Stimulated activated CD4-positive, alpha-beta T cell treated with anti-CD3 and anti-CD28 coated beads, Interleukin-4, amount 100 ng/mL, for 1 hour (primary cell): ENCODE measurements at regions not wholly inside any gene's neighbourhood (a gene's known extent, or its start where the extent isn't known, plus 50 kb on each side); places are given as distances from the start of the nearest gene placed in this dataset.
A peak's percentile ranks its signal among the peaks of the same experiment; 100 is the strongest.
"Not testable (repeated sequence)": the region's sequence is repeated elsewhere in the genome, so short reads cannot be mapped to it uniquely, and the experiment has no call there.

Source experiments
- DNase-seq: peaks from one replicate; pipeline ENCODE4 v3.0.0-alpha.2; 2020

DNA sequence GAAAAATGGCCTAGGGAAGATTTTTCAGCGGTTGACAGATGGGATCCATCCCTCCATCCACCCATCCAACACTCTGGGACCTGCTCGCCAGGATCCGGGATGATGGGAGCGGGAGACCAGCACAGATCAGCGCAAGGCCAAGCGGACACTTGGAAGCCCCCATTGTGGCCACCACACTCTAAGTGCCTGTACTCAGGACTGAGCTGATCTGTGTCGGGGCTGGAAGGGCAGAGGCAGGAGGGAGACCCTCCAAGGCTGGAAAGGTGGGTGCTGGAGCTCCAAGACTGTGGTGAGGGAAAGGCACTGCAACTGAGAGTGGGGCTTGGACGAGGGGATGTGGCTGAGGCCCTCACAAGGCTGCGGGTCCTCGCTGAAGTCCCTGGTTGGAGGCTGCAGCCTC, 91.8 kb upstream of the TRPM1 start:
- no peak for DNase-seq

DNA sequence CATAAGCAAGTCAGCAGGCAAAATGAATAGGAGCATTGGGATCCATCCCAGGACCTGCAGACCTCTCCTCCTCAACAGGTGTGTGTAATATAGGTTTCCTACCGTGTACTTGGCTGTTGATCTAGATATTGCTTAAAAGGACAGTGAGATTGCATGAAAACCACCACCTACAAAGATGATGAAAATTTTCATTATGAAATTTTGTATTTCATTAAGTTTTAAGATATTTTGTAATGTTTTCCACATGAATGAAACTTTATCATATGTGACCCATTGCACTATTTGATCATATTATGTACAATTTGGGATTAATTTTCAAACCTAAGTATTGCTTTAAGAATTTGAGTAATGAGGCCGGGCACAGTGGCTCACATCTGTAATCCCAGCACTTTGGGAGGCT, 94.3 kb upstream of the TRPM1 start:
- DNase-seq: no peak

DNA sequence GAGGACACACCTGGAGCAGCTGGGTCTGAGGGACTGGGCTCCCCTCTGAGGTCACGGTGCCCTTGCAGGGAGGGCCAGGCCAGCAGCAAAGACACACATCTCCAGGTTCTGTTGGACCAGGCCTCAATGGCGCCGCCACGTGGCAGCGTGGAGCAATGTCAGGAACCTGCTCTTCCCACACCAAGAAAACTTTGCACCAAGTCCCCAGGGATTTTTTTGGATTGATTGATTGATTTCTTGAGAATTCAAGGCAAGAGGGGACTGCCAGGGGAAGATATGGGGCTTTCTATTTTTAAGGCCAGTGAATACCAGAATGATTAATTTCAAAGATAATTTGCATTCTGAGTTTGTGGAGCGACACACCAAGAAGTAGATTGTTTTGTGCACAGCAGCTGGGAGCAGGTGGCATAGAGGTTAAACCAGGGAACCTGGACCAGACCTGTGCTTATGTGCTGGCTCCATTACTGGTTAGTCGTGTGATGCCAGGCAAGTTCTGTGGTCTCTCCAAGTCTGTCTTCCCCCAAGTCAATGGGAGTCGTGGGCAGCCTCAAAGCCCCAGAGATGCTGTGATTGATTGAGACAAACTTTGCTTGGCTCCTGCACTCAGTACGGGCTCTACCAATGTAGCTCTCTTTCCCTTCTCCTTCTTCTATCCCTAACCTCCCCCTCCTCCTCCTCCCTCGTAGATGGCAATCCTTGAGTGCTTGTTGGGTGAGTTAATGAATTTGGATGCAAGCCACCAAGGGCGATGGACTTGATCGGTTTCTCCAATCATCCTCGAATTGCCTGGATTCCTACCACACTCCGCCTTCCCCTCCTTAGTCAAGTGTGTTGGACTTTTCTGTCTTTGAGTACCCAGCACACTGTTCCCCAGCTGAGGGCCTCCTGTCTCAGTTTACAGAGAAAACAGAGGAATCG, 96.2 kb upstream of the TRPM1 start:
- DNase-seq: peak; percentile 55

DNA sequence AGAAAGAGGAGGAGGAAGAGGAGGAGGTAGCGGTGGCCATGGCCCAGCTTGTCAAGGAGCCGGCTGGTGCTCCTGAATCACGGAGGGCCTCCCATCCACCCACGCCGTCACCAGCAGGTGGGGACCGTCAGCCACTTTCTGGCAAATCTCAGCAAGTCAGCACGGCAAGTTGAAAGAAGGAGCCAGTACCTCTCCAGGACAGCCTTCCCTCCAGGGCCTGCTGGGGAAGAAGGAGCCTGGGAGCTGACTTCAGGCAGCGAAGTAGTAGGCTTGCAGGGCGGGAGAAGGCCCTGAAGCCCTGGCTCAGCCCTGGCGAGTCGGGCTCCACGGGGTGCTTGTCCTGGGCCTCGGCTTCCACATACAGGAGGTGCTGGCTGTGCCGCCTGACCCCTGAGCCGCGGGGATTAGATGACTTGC, 99.2 kb upstream of the TRPM1 start:
- peak; percentile 57 for DNase-seq

DNA sequence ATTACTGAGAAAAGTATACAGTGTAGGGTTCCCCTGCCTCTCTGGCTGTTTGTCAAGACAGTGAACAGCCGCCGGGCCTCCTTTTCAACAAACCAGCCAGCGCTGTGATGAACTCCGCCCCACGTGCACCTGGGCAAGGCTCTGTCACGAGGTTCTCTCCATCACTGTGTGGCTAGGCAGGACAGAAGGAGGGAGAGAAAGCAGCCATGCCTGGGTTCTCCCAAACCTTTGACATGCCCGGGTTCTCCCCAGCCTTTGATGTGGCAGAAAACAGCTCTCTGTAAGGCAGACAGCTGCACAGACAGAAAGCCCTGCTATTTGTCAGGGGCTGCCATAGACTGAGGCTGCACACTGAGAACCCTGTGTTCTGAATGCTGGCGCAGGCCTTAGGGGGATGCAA, 101.4 kb upstream of the TRPM1 start:
- no peak for DNase-seq

DNA sequence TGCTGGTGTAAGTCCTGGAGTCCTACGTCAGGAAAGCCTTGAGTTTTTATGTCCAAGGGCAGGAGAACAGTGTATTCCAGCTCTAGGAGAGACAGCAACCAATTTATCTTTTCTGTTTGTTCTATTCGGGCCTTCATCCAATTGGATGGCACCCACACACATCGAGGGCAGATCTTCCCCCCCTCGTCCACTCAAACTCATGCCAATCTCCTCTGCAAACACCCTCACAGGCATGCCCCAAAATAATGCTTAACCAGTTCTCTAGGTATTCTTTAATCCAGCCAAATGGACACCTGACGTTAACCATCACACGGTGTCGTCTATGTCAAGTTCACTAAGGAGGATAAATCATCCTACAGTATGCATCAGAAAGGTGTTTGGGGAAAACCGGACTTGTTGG, 102.5 kb upstream of the TRPM1 start:
- DNase-seq: no peak

DNA sequence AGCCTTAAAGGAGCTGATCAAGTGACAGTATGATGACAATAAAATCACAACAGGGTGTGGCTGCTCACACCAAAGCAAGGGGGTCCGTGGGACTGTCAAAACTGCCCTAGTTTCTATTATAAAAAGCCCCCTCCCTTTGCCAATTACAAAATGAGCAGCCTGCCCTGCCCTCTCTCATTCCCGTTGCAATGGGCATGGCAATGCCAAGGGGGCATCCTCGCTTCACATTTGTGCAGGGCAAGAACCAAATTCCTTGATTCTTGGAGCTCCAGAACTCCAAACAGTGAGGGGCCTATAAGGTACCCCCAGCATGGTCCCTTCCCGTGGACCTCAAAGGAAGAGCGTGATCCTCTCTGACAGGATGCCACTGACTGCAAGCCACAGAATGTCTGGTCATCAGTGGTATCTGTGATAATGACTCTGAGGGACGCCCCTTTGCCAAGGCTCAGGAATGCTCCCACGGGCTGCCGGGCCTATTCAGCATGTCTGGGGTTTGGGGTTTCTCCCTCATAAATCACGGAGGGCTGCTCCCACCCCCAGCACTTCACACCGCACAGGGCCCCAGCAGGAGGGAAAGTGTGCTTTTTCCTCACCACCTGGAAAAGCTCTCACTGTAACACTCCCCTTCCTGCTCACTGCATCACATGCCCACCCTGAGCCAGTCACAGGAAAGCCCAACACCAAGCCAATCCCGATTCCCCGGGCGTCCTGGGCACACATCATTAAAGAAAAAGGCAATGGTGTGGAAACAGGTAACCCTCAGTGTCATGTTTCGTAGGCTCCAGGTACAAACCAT, 105.1 kb upstream of the TRPM1 start:
- no peak for DNase-seq

DNA sequence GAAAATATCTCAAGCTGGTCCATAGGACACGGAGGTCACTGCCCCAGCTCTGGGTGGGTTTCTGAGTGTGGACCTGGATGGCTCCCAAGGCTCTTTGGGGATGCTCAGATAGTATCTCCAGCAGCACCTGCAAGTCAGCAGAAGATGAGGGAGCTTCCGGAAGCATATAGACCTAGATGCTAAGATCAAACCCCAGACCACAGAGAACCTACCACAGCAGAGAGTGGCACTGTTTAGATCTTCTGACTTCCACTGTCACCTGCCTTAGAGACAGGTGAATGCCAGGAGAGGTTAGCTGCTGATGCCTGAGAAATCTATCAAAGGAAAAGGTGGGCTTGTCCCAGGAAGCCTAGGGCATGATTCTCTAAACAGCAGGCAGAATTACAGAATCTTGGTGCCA, 105.7 kb upstream of the TRPM1 start:
- DNase-seq: no peak

DNA sequence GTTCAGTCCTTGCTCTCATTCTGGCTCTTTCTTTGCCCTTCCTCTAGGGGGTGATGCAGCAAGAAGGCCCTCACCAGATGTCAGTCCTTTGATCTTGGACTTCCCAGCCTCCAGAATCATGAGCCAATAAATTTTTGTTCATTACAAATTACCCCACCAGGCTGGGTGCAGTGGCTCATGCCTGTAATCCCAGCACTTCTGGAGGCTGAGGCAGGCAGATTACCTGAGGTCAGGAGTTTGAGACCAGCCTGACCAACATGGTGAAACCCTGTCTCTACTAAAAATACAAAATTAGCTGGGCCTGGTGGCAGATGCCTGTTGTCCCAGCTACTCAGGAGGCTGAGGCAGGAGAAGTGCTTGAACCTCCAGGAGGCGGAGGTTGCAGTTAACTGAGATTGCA, 106.3 kb upstream of the TRPM1 start:
- DNase-seq: not testable (repeated sequence)

DNA sequence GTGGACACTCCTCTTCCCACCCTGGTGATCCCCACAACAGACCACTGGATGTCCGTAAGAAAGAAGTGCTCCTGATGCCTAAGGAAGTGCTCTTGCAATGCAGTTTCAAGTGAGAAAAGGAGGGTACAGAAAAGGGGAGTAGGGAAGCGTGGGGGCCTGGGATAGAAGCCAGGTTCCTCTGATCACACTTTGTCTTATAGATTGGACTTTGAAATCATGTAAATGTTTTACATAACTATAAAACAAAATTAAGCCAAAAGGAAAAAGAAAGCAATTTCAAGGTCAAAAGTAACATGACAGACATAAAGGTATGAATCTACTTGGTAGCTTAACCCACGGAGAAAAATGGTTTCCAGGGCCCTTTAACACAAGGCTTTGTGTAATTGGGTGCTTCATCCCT, 107.3 kb upstream of the TRPM1 start:
- DNase-seq: no peak

DNA sequence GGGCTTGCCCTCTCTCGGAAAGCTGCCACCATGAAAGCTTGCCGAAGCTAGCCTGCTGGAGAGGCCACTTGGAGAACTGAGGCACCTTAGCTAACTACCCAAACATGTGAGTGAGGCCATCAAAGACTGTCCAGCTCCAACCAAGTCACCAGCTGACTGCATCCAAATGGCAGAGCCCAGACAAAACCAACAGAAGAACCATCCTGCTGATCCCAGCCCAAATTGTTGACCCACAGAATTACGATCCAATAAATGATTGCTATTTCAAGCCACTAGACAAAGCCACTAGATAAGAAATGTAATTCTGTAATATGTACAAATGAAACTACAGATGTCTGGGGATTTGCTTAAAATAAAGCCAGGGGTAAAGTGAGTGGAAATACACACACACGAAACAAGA, 109.8 kb upstream of the TRPM1 start:
- no peak for DNase-seq

DNA sequence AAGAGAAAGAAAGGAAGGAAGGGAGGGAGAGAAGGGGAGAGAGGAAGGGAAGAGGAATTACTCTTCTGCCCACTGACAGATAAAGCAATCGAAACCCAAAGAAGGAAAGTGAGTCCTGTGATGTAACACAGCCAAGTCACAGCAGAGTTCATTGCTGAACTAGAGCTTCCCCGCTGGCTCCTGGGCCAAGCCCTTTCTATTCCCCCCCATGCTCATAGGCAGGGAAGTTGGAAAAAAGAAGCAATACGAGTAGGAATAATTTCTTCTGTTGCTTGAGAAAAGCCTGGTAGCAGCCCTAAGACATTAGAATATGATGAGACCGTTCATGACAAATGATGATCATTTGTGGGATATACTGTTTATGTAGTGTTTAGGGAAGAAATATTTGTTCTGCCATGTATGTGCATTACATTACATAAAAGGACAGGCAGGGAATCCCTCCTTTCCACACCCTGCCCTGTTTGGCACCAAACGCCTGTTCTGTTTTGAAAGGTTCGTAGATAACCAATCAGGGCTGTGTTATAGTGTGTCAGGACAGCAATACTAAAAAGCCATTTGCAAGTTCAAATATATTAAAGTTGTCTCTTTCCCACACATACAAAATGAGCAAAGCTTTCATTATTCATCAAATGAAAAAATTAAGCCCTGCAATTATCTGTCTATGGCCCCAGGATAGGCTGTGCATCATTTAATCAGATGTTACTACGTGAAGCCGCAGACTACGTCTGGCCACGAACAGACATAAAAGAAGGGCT, 111.0 kb upstream of the TRPM1 start:
- DNase-seq: no peak

DNA sequence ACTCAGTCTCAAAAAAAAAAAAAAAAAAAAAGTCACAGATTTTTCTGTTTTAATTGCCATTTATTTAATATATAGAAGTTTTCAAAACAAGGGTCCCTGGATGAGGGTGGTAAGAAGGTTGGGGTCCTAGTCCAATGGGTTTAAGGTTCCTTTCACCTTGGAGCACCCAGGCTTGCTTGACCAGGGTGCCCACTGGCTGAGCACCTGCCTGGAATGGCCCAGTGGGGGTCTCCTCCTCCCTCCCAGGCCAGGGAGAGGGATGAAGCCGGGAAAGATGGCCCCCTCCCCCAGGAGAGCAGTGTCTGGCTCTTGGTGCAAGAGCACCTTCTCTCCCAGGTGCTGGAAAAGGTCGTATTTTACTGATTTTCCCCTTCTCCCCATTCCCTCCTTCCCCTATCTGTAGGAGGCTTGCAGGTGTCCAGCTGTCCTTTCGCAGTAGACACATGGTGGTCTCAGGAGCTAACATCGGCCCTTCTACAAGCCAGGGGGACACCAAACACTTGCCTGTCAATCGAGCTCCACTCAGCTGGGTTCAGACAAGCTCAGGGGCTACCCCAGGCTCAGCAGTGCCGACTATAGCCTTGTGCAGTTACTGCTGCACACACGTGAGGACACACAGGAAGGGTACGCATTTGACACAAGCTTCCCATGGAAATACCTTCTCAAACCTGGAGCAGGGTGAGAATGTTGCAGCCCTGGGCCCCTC, 112.3 kb upstream of the KLF13 start:
- DNase-seq: no peak

DNA sequence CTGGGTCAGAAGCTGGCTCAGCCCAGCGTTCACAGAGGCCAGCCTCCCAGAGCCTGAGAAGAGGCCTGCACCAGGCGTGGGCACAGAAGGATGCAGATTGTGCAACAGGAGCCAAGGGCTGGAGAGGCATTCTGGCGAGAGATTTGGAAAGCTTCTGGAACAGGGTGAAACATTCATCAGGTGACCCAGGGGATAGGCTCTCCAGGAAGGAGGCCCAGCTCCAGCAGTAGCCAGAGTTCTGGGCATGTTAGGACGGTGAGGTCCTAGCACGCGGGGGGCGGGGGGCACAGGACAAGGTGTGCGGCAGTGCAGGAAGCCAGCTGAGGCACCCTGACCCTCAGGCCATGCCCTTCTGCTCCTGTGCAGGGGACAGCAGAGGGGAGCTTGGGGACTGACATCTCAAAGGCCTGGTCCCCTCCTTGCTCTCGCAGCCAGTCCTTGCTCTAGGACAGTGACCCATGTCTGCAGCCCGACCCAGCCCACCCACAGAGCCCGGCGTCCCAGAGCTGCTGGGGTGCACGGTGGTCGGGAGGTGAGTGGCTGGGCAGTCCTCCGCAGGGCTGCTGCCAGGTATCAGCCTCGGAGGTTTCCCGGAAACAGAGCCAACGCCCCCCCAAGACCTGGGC, 111.7 kb upstream of the KLF13 start:
- no peak for DNase-seq

DNA sequence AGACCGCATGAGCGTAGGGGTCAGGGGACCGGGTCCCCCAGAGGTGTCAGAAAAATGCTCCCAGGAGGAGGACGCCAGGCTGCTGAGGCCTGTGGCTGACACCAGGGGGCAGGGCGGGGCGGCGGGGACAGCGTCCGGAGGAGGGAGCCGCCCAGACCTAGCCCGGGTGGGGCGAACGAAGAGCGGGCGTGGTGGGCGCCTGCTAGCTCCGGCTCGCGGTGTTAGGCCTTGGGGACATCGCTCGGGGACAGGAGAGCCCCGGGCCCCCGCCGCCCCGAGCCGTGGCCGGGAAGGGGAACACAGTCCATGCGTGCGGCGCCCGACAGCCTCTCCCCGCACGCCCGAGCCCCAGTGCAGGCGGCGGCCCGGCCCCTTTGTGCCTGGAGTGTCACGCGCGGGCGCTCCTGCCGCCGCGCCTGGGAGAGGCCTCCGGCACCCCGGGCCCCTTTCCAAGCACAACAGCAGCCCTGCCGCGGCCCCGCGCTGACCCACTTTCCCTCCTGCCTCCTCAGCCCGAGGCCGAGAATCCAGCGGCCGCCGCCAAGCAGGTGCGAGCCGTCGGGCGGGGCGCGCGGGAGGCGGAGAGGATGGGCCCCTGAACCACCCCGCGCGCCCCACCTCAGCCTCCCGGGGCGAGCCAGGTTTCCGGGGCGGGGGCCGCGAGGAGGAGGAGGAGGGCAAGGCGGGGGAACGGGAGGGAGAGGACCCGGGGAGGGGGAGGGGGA, 111.0 kb upstream of the KLF13 start:
- DNase-seq: peak; percentile 89

DNA sequence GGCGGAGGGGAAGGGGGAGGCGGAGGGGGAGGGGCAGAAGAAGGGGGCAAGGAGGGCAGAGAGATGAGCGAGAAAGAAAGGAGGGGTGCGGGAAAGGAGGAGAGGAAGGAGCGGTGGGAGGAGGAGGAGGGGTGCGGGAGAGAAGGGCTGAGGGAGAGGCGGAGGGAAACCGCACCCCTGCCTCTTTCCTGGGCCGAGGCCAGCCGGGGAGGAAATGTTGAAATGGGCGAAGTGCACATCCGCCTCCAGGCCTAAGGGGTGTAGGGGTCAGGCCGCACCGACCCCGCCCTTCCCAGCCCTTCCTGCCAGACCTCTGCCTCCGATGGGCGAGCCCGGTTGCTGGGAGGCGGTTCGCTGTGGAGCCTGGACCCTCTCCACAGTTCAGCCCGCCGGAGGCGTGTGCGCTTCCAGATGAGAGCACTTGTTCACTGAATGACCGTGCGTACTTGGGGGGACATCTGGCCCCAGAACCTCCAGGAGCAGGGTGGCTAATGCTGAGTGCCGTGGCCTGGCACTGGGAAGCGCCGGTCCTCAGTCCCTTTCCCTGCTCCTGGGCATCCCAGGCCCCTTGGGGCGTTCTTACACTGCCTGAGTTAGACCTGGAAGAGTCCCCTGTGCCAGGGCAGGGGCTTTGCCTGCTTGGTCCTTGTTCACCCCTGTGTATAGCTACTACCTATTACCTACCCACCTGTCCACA, 110.3 kb upstream of the KLF13 start:
- peak; percentile 31 for DNase-seq

DNA sequence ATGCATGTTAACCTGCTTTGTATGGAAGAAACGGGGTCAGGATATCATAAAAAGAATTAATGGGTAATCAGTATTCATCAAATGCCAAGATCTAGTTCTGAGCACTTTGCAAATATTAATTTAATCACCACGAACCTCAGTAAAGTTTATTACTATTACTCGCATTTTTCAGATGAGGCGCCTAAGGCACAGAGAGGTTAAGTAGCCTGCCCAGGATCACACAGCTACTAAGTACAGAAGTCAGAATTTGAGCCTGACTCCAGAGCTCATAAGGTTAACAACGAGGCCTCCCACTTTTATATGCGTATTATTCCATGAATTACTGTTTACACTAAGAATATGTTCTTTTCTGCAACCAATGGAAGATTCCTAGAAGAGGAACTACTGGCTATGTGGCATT, 109.6 kb upstream of the KLF13 start:
- DNase-seq: no peak

DNA sequence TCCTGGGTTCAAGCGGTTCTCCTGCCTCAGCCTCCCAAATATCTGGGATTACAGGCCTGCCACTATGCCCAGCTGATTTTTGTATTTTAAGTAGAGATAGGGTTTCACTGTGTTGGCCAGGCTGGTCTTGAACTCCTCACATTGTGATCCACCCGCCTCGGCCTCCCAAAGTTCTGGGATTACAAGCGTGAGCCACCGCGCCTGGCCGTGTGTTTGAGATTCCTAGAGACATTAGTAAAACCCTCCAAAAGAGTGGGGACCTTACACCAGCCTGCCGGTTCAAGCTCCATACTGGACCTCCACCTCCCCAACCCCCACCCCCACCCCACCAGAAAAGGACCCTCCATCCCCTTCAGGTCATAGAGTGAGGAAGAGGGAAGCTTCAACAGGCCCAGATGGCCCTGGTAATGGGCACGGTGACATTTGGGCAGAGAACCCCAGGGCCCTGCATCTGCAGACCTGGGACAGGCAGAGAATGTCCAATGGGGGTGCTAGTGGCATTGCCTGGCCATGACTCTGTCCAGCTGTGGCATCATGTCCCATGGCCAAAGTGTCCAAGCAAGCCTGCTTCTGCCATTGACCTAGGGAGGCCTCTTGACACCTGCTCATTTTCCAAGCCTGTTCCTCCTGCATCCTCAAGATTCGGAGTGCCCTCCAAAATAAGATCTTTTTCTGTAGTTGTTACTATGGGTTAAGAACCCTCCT, 108.9 kb upstream of the KLF13 start:
- DNase-seq: no peak

DNA sequence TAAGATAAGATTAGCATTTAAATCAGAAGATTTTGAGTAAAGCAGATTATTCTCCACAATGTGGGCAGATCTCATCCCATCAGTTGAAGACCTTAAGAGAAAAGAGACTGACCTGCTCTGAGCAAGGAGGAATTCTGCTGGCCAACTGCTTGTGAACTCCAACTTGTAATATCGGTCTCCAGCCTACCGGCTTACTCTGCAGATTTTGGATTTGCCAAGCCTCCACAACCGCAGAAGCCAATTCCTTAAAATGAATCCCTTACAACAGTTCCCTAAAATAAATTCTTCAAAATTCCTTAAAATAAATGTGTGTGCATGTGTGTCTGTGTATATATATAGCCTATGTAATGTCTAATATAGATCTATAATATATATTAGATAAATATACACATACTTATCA, 107.4 kb upstream of the KLF13 start:
- no peak for DNase-seq

DNA sequence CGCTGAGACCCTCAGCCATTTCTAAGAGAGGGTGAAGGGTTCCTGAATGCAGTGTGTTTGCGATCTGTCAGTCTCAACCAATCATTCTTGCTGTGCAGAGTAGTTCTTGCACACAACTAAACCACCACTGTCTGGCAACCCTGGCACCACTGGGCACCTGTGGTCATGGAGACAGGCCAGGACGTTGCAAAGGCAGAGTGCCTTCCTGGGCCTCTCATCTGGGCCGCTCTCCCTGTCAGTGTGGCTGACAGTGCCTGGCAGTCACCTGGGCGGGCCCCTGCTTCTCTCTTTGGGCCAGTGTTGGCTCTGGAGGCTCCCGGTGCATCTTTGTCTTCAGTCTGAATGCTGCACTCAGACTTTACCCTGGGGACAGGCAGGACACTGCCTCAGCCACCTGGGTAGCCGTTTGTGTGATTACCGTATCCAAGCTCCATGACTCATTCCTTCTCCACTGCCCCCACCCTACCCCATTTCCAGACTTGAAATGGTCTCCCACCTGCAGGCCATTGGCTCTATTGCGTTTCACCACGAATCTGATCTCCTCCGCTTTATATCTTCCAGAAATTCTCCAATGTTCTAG, 104.6 kb upstream of the KLF13 start:
- no peak for DNase-seq
